ENCODE measurements at regions not wholly inside any gene's neighbourhood (a gene's known extent, or its start where the extent isn't known, plus 50 kb on each side); places are given as distances from the start of the nearest gene placed in this dataset.
A peak's percentile ranks its signal among the peaks of the same experiment; 100 is the strongest.

- no peak overlapping the region for H3K56ac ChIP-seq (ENCODE audit: extremely low read depth, insufficient read depth, low read length)
- peak overlapping the region; percentile 86; the same call in 1 of the 2 replicates for H2BK20ac ChIP-seq (ENCODE audit: low read depth, low read length)
- no peak overlapping the region for H3K4me3 ChIP-seq (ENCODE audit: insufficient read depth, low read depth, low read length)
- ChIA-PET POLR2A (ENCODE audit: unreplicated experiment) (no interaction called here), CTCF (interaction anchor here (0.7 to 1.2 kb wide), 2 partner anchors 12 to 64 kb away, joined by 4 read pairs; no protein-coding TSS in a partner anchor)
- H3K27ac ChIP-seq (ENCODE audit: insufficient read depth, low read length), result peak overlapping the region; percentile 75; the same call in 1 of the 2 replicates
- no peak overlapping the region for H3K23ac ChIP-seq (ENCODE audit: low read depth, low read length)
- H2AK9ac ChIP-seq (replicated peaks; ENCODE audit: low read depth, low read length, poor library complexity), result no peak overlapping the region
- WGBS, 2 experiments (ENCODE audit: extremely low coverage in 2 of 2, insufficient read length in 1 of 2), result no CpG with 5 or more reads among the region's 2 CpGs
- H3K18ac ChIP-seq (ENCODE audit: low read depth, low read length), result no peak overlapping the region
- H2AK5ac ChIP-seq (ENCODE audit: low read depth, low read length), result no peak overlapping the region
- TF ChIP-seq FOS (IDR thresholded peaks at IDR 0.05; ENCODE audit: low read depth, low read length) (peak; percentile 97), MXI1 (IDR thresholded peaks at IDR 0.05; ENCODE audit: borderline replicate concordance, low read depth, low read length) (no peak), NFE2L2 (IDR thresholded peaks at IDR 0.05; ENCODE audit: low read depth, low read length) (0 out of 2 replicates have a peak, but pooled peaks have one; percentile 6), CTCF (conservative IDR thresholded peaks at IDR 0.05; ENCODE audit: low read depth, low read length) (no peak), CEBPB (IDR thresholded peaks at IDR 0.05; ENCODE audit: low read depth, low read length) (peak; percentile 68; the same call in 1 of the 2 replicates), BHLHE40 (IDR thresholded peaks at IDR 0.05; ENCODE audit: low read depth, low read length) (peak; percentile 70), RCOR1 (IDR thresholded peaks at IDR 0.05; ENCODE audit: insufficient replicate concordance, low read length) (peak; percentile 78)
- dilution Hi-C loops (cut with HindIII; ENCODE audit: low sequenced_read_pairs, unreplicated experiment) (no loop called here), intact Hi-C loops (cut with micrococcal nuclease) (loop anchor here (5.0 kb wide), 1 partner anchor 300 kb away; the partner anchor contains the start of gene SLITRK6), in situ Hi-C loops (cut with MboI; ENCODE audit: low sequenced_read_pairs) (no loop called here)
- no peak overlapping the region for H4K91ac ChIP-seq (ENCODE audit: insufficient read depth, low read depth, low read length)
- no peak overlapping the region for H3K9ac ChIP-seq (ENCODE audit: low read depth, low read length)
- no peak overlapping the region for H2BK15ac ChIP-seq (ENCODE audit: low read depth, low read length)
- no peaks in the 10 kb centered on the region for H3K79me1 ChIP-seq (ENCODE audit: low read depth in 1 of 2, low read length in 2 of 2)
- peaks cover 3% of the 10 kb centered on the region; the same call in 1 of the 2 replicates for H3K9me1 ChIP-seq (ENCODE audit: insufficient read depth, low read length)
- no peaks in the 10 kb centered on the region for H3K36me3 ChIP-seq (ENCODE audit: control insufficient read depth, insufficient read depth, low read length)
- H3K4me2 ChIP-seq (ENCODE audit: low read depth, low read length), result no peak overlapping the region
- peak overlapping the region; percentile 83 for H2BK5ac ChIP-seq (ENCODE audit: low read depth, low read length, poor library complexity, severe bottlenecking)
- no peak overlapping the region for H3K14ac ChIP-seq (replicated peaks; ENCODE audit: low read depth, low read length)
- H4K5ac ChIP-seq (ENCODE audit: low read depth, low read length), result no peak overlapping the region
- H4K20me1 ChIP-seq (ENCODE audit: insufficient read depth, low read length), result no peaks in the 10 kb centered on the region
- H3K27me3 ChIP-seq (ENCODE audit: control insufficient read depth, insufficient read depth, low read length), result no peaks in the 10 kb centered on the region
- DNase-seq (peak; percentile 97), ATAC-seq (ENCODE audit: low read depth) (peak; percentile 93)
- H3K9me3 ChIP-seq (ENCODE audit: control insufficient read depth, insufficient read depth, low read length), result peaks cover 2% of the 10 kb centered on the region; the same call in 1 of the 2 replicates
- H3K4ac ChIP-seq (ENCODE audit: low read depth, low read length), result no peak overlapping the region; the same call in 1 of the 2 replicates
- no peak overlapping the region for H2AFZ ChIP-seq (replicated peaks; ENCODE audit: low read length, poor library complexity)
- no TSS peak for BruUV-seq (replicated peaks)
- H3K4me1 ChIP-seq (ENCODE audit: control insufficient read depth, insufficient read depth, low read length), result 0 out of 2 replicates have a peak, but pooled peaks cover 2% of the 10 kb centered on the region
- no peak overlapping the region for H4K8ac ChIP-seq (ENCODE audit: low read depth in 2 of 2, low read length in 2 of 2)
- peak overlapping the region; percentile 82 for H2BK120ac ChIP-seq (ENCODE audit: low read depth, low read length)
These were observed 301.6 kb downstream of the SLITRK6 start for GRCh38 chr13:85497652-85498051.

All from IMR-90 (cell line).